Liver (tissue), 3 donors: ENCODE measurements at regions not wholly inside any gene's neighbourhood (a gene's known extent, or its start where the extent isn't known, plus 50 kb on each side); places are given as distances from the start of the nearest gene placed in this dataset.

Source experiments
- ATF3 ChIP-seq: IDR thresholded peaks from 2 replicates; pipeline ENCODE4 v1.6.1; 2016; ENCODE audit warnings: antibody characterized with exemption
- CTCF ChIP-seq: fragments of 150-350 bp; IDR thresholded peaks from 2 replicates; pipeline ENCODE4 v1.5.1; 2017; ENCODE audit warnings: improper control_type of control experiment, low read depth, low read length; ENCODE audit not compliant: missing input control
- EGR1 ChIP-seq, 2 donors: IDR thresholded peaks; 2 replicates each; pipeline ENCODE4 v1.6.1; 2016 to 2018; ENCODE audit warnings: antibody characterized with exemption in 2 of 2, low read depth in 2 of 2
- GABPA ChIP-seq, 2 donors: IDR thresholded peaks in 1 of 2; conservative IDR thresholded peaks in 1 of 2; 2 replicates each; pipeline ENCODE4 v1.6.1; 2016; ENCODE audit warnings: antibody characterized with exemption in 2 of 2, mild to moderate bottlenecking in 1 of 2, moderate library complexity in 1 of 2
- HNF4A ChIP-seq, 2 donors: conservative IDR thresholded peaks; 2 replicates each; pipeline ENCODE4 v1.6.1; 2016; ENCODE audit warnings: antibody characterized with exemption in 2 of 2, mild to moderate bottlenecking in 2 of 2
- JUND ChIP-seq, 2 donors: IDR thresholded peaks; 2 replicates each; pipeline ENCODE4 v1.6.1; 2016; ENCODE audit warnings: antibody characterized with exemption in 2 of 2
- REST ChIP-seq: IDR thresholded peaks from 2 replicates; pipeline ENCODE4 v1.6.1; 2016; ENCODE audit warnings: antibody characterized with exemption, mild to moderate bottlenecking
- RXRA ChIP-seq, 2 donors: IDR thresholded peaks; 2 replicates each; pipeline ENCODE4 v1.6.1; 2017 to 2018; ENCODE audit warnings: antibody characterized with exemption in 2 of 2, mild to moderate bottlenecking in 1 of 2
- SP1 ChIP-seq: IDR thresholded peaks from 2 replicates; pipeline ENCODE4 v1.6.1; 2018; ENCODE audit warnings: antibody characterized with exemption, mild to moderate bottlenecking
- TAF1 ChIP-seq: conservative IDR thresholded peaks from 2 replicates; pipeline ENCODE4 v1.6.1; 2016; ENCODE audit warnings: antibody characterized with exemption, mild to moderate bottlenecking
- YY1 ChIP-seq: IDR thresholded peaks from 2 replicates; pipeline ENCODE4 v1.6.1; 2016; ENCODE audit warnings: antibody characterized with exemption, mild to moderate bottlenecking
- donor health status: healthy.
- donor health status: healthy.

GRCh38 chr6:66086532-66086931 lies 379.5 kb upstream of the EYS start:
- TF ChIP-seq SP1 (no peak), REST (no peak), CTCF (no peak), TAF1 (no peak), EGR1 (IDR thresholded peaks at IDR 0.05; ENCODE audit: low read depth in 2 of 2) (no peak), HNF4A (conservative IDR thresholded peaks at IDR 0.05) (no peak), YY1 (no peak), ATF3 (no peak), GABPA (IDR thresholded peaks at IDR 0.05 in 1 of 2, conservative IDR thresholded peaks at IDR 0.05 in 1 of 2) (no peak), JUND (IDR thresholded peaks at IDR 0.05) (no peak), RXRA (IDR thresholded peaks at IDR 0.05) (no peak)
